ENCODE measurements at regions not wholly inside any gene's neighbourhood (a gene's known extent, or its start where the extent isn't known, plus 50 kb on each side); places are given as distances from the start of the nearest gene placed in this dataset.

- DNase-seq (ENCODE audit: low read depth) = no peak
- no peak overlapping the region for H3K4me3 ChIP-seq (ENCODE audit: low read depth, low read length)
- TF ChIP-seq CTCF (IDR thresholded peaks at IDR 0.05; ENCODE audit: insufficient read depth, low read depth, low read length, missing control alignments) = no peak
Observed at GRCh38 chr10:125340903-125341302, 180.5 kb upstream of the CTBP2 start.

DNA sequence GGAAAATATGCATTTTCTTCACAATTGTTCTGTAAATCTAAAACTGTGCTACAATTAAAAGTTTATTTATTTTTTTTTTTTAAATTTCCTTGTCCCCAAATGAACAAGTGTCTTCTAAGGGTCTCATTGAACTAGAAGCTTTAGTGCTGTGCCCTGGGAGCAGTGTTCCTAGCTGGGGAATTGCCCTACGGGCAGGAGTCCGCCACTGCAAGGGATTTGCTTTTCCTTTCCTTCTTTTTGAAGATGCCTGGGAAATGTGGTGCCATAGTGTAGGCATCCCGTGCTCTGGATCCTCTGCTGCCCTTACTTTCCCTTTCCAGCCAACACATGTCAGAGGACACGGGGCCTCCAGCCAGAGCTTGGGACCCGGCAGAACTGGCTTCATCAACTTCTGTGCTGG, 177.1 kb upstream of the CTBP2 start:
- H3K4me3 ChIP-seq (ENCODE audit: low read depth, low read length) = no peak overlapping the region
- no peak for TF ChIP-seq CTCF (IDR thresholded peaks at IDR 0.05; ENCODE audit: insufficient read depth, low read depth, low read length, missing control alignments)
- DNase-seq (ENCODE audit: low read depth) = no peak

- no peak overlapping the region for H3K4me3 ChIP-seq (ENCODE audit: low read depth, low read length)
- TF ChIP-seq CTCF (IDR thresholded peaks at IDR 0.05; ENCODE audit: insufficient read depth, low read depth, low read length, missing control alignments) = no peak
- no peak for DNase-seq (ENCODE audit: low read depth)
Observed at GRCh38 chr10:125334545-125334944, 174.2 kb upstream of the CTBP2 start.

DNA sequence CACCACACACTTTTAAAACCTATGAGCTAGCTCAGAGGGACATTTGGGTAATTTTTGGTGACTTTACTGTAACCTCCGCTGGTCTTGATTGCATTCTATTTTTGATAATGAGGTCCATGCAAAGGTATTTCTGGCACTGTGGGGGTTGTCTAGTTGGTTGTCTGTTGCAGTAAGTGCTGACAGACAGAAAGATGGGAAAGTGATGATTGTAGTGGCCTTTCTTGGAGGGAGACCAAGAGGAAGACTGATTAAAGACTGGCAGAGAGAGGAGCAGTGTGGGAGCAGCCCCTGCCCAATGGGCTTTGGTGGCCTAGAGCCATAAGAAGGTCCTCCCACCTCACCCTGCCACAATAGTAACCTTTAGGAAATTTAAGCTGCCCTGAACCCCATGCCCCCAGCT, 173.4 kb upstream of the CTBP2 start:
- DNase-seq (ENCODE audit: low read depth) = no peak
- no peak overlapping the region for H3K4me3 ChIP-seq (ENCODE audit: low read depth, low read length)
- no peak for TF ChIP-seq CTCF (IDR thresholded peaks at IDR 0.05; ENCODE audit: insufficient read depth, low read depth, low read length, missing control alignments)

DNA sequence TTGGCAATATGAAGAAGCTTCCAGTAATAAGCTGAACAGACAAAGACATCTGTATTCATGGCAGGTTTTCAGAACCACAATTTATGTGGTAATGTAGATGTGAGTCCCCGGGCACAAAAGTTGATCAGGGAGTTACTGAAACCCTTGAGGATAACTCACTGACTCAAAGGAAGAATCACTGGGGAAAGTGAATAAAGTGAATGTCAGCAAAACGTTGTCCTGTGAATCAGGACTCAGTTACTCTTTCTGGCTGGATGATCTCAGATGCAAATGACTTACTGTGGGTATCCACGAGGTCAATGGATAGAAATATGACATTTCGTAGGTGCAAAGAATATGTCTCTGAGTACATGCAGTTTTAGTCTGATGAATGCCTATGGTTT, 172.8 kb upstream of the CTBP2 start:
- TF ChIP-seq CTCF (IDR thresholded peaks at IDR 0.05; ENCODE audit: insufficient read depth, low read depth, low read length, missing control alignments) = no peak
- no peak for DNase-seq (ENCODE audit: low read depth)

GRCh38 chr10:125332548-125333208, 172.3 kb upstream of the CTBP2 start:
- TF ChIP-seq CTCF (IDR thresholded peaks at IDR 0.05; ENCODE audit: insufficient read depth, low read depth, low read length, missing control alignments) = no peak
- no peak overlapping the region for H3K4me3 ChIP-seq (ENCODE audit: low read depth, low read length)
- no peak for DNase-seq (ENCODE audit: low read depth)

More for the DNA sequence above, 172.8 kb upstream of the CTBP2 start:
- H3K4me3 ChIP-seq (ENCODE audit: low read depth, low read length) = no peak overlapping the region

- H3K4me3 ChIP-seq (ENCODE audit: low read depth, low read length) = no peak overlapping the region
- no peak for DNase-seq (ENCODE audit: low read depth)
- no peak for TF ChIP-seq CTCF (IDR thresholded peaks at IDR 0.05; ENCODE audit: insufficient read depth, low read depth, low read length, missing control alignments)
Observed at GRCh38 chr10:125331056-125331455, 170.7 kb upstream of the CTBP2 start.

All from GM12865 (cell line).